T-helper 2 cell treated with Interferon-gamma antibody and Interleukin-4, amounts not matched to agents 5 μg/mL and 100 μg/mL, for 36 hours (primary cell): ENCODE measurements at regions not wholly inside any gene's neighbourhood (a gene's known extent, or its start where the extent isn't known, plus 50 kb on each side); places are given as distances from the start of the nearest gene placed in this dataset.

Source experiments
- DNase-seq: peaks from one replicate; pipeline ENCODE4 v3.0.0; 2021; ENCODE audit warnings: low spot score
- H3K27ac Mint-ChIP-seq: one replicate; pipeline ENCODE4 v1.8.0; 2021; ENCODE audit warnings: mild to moderate bottlenecking, mixed read lengths
- H3K27me3 Mint-ChIP-seq: one replicate; pipeline ENCODE4 v1.8.0; 2021; ENCODE audit warnings: low read depth, mixed read lengths
- H3K36me3 Mint-ChIP-seq: one replicate; pipeline ENCODE4 v1.8.0; 2021; ENCODE audit warnings: low read depth, mixed read lengths
- H3K4me1 Mint-ChIP-seq: one replicate; pipeline ENCODE4 v1.8.0; 2021; ENCODE audit warnings: low read depth, mixed read lengths
- H3K4me3 Mint-ChIP-seq: one replicate; pipeline ENCODE4 v1.8.0; 2022; ENCODE audit warnings: mild to moderate bottlenecking, moderate library complexity, mixed read lengths
- H3K9me3 Mint-ChIP-seq: one replicate; pipeline ENCODE4 v1.8.0; 2021; ENCODE audit warnings: mixed read lengths

DNA sequence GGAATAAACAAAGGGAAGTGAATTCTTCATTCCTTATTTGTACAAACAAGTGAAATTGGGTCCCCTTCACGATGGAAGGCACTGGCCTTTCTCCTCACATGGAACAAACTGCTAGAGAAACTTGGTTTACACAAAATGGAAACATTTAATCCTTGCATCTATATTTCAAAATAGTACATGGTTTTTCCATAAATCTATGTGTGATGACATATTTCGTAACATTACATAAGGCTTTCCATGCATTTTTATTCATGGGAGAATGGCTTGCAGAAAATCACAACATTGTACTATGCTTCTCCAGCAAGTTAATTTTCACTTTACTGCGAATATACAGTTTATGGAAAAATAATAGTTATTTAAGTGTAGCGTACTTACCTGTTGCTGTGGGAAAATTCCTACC lies 81.0 kb upstream of the CDIN1 start:
- no peaks in the 10 kb centered on the region for H3K36me3 Mint-ChIP-seq
- H3K4me1 Mint-ChIP-seq = no peaks in the 10 kb centered on the region
- H3K27ac Mint-ChIP-seq = no peak overlapping the region
- no peaks in the 10 kb centered on the region for H3K27me3 Mint-ChIP-seq
- no peak for DNase-seq
- no peaks in the 10 kb centered on the region for H3K9me3 Mint-ChIP-seq
- H3K4me3 Mint-ChIP-seq = no peak overlapping the region

DNA sequence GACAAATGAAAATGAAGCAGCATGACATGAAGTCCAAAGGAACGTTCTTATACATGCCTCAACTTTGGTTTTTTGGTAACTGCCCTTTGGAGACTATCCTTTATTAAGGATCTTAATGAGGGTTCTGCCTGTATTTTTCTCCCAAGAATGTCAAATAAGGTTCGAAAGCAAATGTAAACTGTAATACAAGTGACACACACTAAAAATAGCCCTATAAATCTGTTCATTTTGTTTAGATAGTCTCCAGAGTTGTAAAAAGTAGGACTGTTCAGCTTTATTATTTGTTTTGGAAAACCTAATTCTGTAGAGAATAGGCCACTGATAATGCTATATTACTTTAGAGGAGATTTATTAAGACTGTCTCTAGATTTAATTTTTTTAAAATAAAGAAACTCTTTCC lies 80.5 kb upstream of the CDIN1 start:
- H3K4me3 Mint-ChIP-seq = no peak overlapping the region
- no peak for DNase-seq
- H3K9me3 Mint-ChIP-seq = no peaks in the 10 kb centered on the region
- H3K27ac Mint-ChIP-seq = no peak overlapping the region
- H3K36me3 Mint-ChIP-seq = no peaks in the 10 kb centered on the region
- H3K4me1 Mint-ChIP-seq = no peaks in the 10 kb centered on the region
- no peaks in the 10 kb centered on the region for H3K27me3 Mint-ChIP-seq

DNA sequence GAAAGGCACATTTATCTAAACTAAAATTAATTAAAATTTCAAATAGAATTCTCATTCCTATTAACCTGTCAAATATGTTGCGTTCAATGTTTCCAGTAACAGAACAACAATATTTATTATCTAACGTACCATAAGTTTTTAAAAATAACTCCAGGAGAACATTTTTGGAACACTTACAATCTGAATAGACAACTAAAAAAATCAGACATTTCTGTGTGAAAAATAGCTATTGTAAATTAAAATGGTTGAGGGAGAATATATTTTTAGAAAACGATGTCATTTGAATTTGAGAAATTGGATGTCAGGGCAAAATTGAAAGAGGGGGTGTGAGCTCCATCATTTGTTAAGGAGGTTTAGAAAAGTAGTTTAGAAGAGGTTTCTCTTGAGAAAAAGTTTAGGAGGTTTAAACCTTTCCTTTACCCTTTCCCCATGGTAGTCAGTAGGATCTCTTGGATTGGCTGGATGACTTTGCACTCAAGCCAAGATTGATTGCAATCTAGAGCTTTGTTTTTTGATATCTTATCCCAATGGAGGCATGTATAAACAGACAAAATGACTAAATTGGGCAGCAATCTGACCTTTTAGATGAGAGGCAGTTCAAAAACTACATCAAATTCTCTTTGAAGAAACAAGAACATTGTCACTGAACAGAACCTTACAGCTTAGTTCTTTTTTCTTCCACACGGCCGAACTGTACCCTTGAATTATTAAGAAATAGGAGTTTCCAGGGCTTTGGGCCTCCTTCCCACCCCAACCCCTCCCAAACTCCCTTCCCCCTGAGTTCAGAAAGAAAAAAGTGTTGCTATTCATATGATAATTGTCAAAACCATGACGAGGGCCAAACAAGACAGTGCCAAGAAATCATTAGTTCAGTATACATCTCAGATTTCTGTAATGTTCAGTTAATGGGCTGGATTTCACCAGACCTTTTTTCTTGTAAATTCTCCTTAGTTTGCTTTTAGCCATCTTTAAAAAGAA lies 79.7 kb upstream of the CDIN1 start:
- H3K36me3 Mint-ChIP-seq = no peaks in the 10 kb centered on the region
- no peaks in the 10 kb centered on the region for H3K27me3 Mint-ChIP-seq
- DNase-seq = no peak
- no peak overlapping the region for H3K27ac Mint-ChIP-seq
- H3K4me1 Mint-ChIP-seq = no peaks in the 10 kb centered on the region
- H3K4me3 Mint-ChIP-seq = no peak overlapping the region
- no peaks in the 10 kb centered on the region for H3K9me3 Mint-ChIP-seq

GRCh38 chr15:36501063-36501678 lies 78.3 kb upstream of the CDIN1 start:
- no peaks in the 10 kb centered on the region for H3K9me3 Mint-ChIP-seq
- DNase-seq = no peak
- no peaks in the 10 kb centered on the region for H3K36me3 Mint-ChIP-seq
- no peak overlapping the region for H3K27ac Mint-ChIP-seq
- H3K4me1 Mint-ChIP-seq = no peaks in the 10 kb centered on the region
- H3K27me3 Mint-ChIP-seq = no peaks in the 10 kb centered on the region
- H3K4me3 Mint-ChIP-seq = no peak overlapping the region

DNA sequence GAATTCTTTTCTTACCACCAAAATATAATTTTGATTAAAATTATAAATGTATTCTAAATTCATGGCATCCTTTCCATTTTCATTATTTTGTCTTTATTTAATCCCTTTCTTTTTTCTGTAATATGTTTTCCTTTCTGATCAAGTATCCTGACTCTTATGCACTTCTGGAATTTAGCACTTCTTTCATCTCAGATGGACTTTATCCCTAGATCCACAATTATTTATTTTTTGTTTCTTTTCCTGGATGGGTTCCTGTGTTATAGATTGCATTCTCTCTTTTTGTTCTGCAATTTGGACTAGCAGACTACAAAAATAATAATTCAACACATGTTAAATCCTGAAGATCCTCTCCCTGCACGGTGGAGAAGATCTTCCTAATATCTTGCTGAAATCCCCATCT lies 76.9 kb upstream of the CDIN1 start:
- H3K36me3 Mint-ChIP-seq = no peaks in the 10 kb centered on the region
- H3K4me3 Mint-ChIP-seq = no peak overlapping the region
- no peaks in the 10 kb centered on the region for H3K9me3 Mint-ChIP-seq
- H3K27ac Mint-ChIP-seq = no peak overlapping the region
- no peaks in the 10 kb centered on the region for H3K4me1 Mint-ChIP-seq
- no peaks in the 10 kb centered on the region for H3K27me3 Mint-ChIP-seq
- no peak for DNase-seq

- Mint-ChIP-seq H3K27ac (no peak overlapping the region), H3K36me3 (no peaks in the 10 kb centered on the region), H3K27me3 (no peaks in the 10 kb centered on the region), H3K4me1 (no peaks in the 10 kb centered on the region), H3K4me3 (no peak overlapping the region), H3K9me3 (no peaks in the 10 kb centered on the region)
- DNase-seq = no peak
Observed at GRCh38 chr15:36506733-36507356, 72.6 kb upstream of the CDIN1 start.

GRCh38 chr15:36507458-36507857 lies 72.0 kb upstream of the CDIN1 start:
- Mint-ChIP-seq H3K27ac (no peak overlapping the region), H3K9me3 (no peaks in the 10 kb centered on the region), H3K4me1 (no peaks in the 10 kb centered on the region), H3K4me3 (no peak overlapping the region), H3K27me3 (no peaks in the 10 kb centered on the region), H3K36me3 (no peaks in the 10 kb centered on the region)
- DNase-seq = no peak

DNA sequence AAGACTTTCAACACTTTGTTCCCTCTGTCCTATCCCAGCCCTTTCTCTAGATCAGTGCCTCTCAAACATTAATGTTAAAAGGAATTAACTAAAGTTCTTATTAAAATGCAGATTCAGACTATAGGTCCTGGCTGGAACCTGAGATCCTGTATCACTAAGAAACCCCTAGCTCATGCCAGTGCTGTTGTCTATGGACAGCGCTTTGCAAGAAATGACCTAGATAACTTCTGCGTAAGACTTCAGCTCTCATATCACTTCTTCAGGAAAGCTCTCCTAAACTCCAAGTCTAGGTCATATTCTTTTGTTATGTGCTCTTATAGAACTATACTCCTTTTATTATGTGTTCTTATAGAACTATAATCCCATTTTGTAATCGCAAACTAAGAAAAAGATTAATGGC lies 67.8 kb upstream of the CDIN1 start:
- no peak overlapping the region for H3K27ac Mint-ChIP-seq
- H3K9me3 Mint-ChIP-seq = no peaks in the 10 kb centered on the region
- DNase-seq = no peak
- no peak overlapping the region for H3K4me3 Mint-ChIP-seq
- no peaks in the 10 kb centered on the region for H3K36me3 Mint-ChIP-seq
- H3K27me3 Mint-ChIP-seq = no peaks in the 10 kb centered on the region
- no peaks in the 10 kb centered on the region for H3K4me1 Mint-ChIP-seq

- no peaks in the 10 kb centered on the region for H3K27me3 Mint-ChIP-seq
- H3K4me1 Mint-ChIP-seq = no peaks in the 10 kb centered on the region
- H3K27ac Mint-ChIP-seq = no peak overlapping the region
- no peak overlapping the region for H3K4me3 Mint-ChIP-seq
- H3K36me3 Mint-ChIP-seq = no peaks in the 10 kb centered on the region
- no peak for DNase-seq
- no peaks in the 10 kb centered on the region for H3K9me3 Mint-ChIP-seq
Observed at GRCh38 chr15:36517758-36518157, 61.7 kb upstream of the CDIN1 start.

GRCh38 chr15:36519067-36519466 lies 60.4 kb upstream of the CDIN1 start:
- no peak for DNase-seq
- H3K9me3 Mint-ChIP-seq = no peaks in the 10 kb centered on the region
- no peak overlapping the region for H3K27ac Mint-ChIP-seq
- H3K4me3 Mint-ChIP-seq = no peak overlapping the region
- no peaks in the 10 kb centered on the region for H3K36me3 Mint-ChIP-seq
- H3K27me3 Mint-ChIP-seq = no peaks in the 10 kb centered on the region
- H3K4me1 Mint-ChIP-seq = no peaks in the 10 kb centered on the region

- DNase-seq = no peak
- H3K27ac Mint-ChIP-seq = no peak overlapping the region
- no peaks in the 10 kb centered on the region for H3K36me3 Mint-ChIP-seq
- H3K27me3 Mint-ChIP-seq = no peaks in the 10 kb centered on the region
- no peak overlapping the region for H3K4me3 Mint-ChIP-seq
- no peaks in the 10 kb centered on the region for H3K9me3 Mint-ChIP-seq
- H3K4me1 Mint-ChIP-seq = no peaks in the 10 kb centered on the region
Observed at GRCh38 chr15:36525430-36525829, 54.0 kb upstream of the CDIN1 start.

GRCh38 chr15:36527235-36528162 lies 51.9 kb upstream of the CDIN1 start:
- DNase-seq = no peak
- no peak overlapping the region for H3K27ac Mint-ChIP-seq
- H3K4me1 Mint-ChIP-seq = no peaks in the 10 kb centered on the region
- no peaks in the 10 kb centered on the region for H3K9me3 Mint-ChIP-seq
- H3K27me3 Mint-ChIP-seq = no peaks in the 10 kb centered on the region
- H3K36me3 Mint-ChIP-seq = no peaks in the 10 kb centered on the region
- H3K4me3 Mint-ChIP-seq = no peak overlapping the region

DNA sequence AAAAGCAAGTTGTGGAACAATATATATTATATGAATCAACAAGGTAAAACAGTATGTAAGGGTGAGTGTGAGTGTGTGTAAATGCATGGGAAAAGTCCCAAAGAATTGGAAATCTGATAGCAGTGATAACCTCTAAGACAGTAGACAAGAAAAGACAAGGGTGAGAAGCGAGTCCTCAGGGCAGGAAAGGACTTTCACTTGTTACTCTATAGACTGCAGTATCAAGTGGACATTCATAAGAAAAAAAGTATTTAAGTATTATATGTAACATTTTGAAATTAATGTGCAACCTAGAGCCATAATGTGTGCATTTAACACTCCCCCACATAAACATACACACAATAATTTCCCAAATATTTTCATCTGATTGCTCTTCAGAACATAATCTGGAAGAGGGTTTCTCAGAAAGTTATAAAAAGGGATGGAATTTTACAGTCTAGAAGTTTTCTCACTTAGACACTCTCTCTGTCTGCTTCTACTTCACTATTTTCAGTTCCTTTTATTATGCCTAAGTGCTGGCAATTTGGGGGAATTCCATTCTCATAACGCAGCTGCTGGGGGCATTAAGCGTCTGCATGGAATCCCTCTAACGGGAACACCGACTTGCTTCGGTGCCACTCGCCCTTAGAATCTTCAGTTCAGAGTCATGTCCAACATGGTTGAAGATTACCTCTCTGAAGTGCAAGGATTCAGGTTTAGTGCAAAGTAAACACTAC lies 50.0 kb upstream of the CDIN1 start:
- Mint-ChIP-seq H3K9me3 (no peaks in the 10 kb centered on the region), H3K36me3 (no peaks in the 10 kb centered on the region), H3K4me1 (no peaks in the 10 kb centered on the region), H3K4me3 (no peak overlapping the region), H3K27ac (no peak overlapping the region), H3K27me3 (no peaks in the 10 kb centered on the region)
- no peak for DNase-seq
